ENCODE measurements at regions not wholly inside any gene's neighbourhood (a gene's known extent, or its start where the extent isn't known, plus 50 kb on each side); places are given as distances from the start of the nearest gene placed in this dataset.

- FAIRE-seq (no peak), DNase-seq (ENCODE audit: low read depth) (peak; percentile 75)
- Histone ChIP-seq H4K20me1 (ENCODE audit: insufficient read depth, low read length) (no peaks in the 10 kb centered on the region), H3K4me1 (ENCODE audit: insufficient read depth, low read length) (peaks cover 6% of the 10 kb centered on the region), H3K9me3 (ENCODE audit: insufficient read depth, low read depth, low read length) (no peaks in the 10 kb centered on the region), H3K27ac (ENCODE audit: low read depth, low read length) (no peak overlapping the region), H3K9ac (ENCODE audit: low read length) (no peak overlapping the region), H3K4me2 (ENCODE audit: low read length) (peak overlapping the region; percentile 34), H3K79me2 (ENCODE audit: insufficient read depth, low read length) (no peaks in the 10 kb centered on the region), H3K27me3 (ENCODE audit: insufficient read depth, low read length) (no peaks in the 10 kb centered on the region), H3K36me3 (ENCODE audit: insufficient read depth, low read length) (no peaks in the 10 kb centered on the region), H2AFZ (ENCODE audit: low read depth, low read length) (no peak overlapping the region), H3K4me3 (ENCODE audit: insufficient read depth, low read depth, low read length) (no peak overlapping the region)
- Mint-ChIP-seq H3K27ac (ENCODE audit: unreplicated experiment) (no peak overlapping the region), H3K4me1 (ENCODE audit: low read depth, unreplicated experiment) (peaks cover 2% of the 10 kb centered on the region), H3K4me3 (ENCODE audit: unreplicated experiment) (no peak overlapping the region), H3K36me3 (ENCODE audit: low read depth, unreplicated experiment) (peaks cover 3% of the 10 kb centered on the region), H3K9me3 (ENCODE audit: unreplicated experiment) (peaks cover 2% of the 10 kb centered on the region), H3K27me3 (ENCODE audit: low read depth, unreplicated experiment) (peaks cover 8% of the 10 kb centered on the region)
- TF ChIP-seq EZH2 (IDR thresholded peaks at IDR 0.05; ENCODE audit: insufficient read depth, low read length) = no peak
- no peak for TF ChIP-seq CTCF (IDR thresholded peaks at IDR 0.05; ENCODE audit: insufficient read depth, low read depth, low read length)
Measured at GRCh38 chr14:97306760-97307246, 509.6 kb downstream of the VRK1 start.

- peaks cover 10% of the 10 kb centered on the region for H3K27me3 Mint-ChIP-seq (ENCODE audit: low read depth, unreplicated experiment)
- Histone ChIP-seq H3K4me2 (ENCODE audit: low read length) (no peak overlapping the region), H4K20me1 (ENCODE audit: insufficient read depth, low read length) (no peaks in the 10 kb centered on the region), H3K36me3 (ENCODE audit: insufficient read depth, low read length) (no peaks in the 10 kb centered on the region), H3K27me3 (ENCODE audit: insufficient read depth, low read length) (no peaks in the 10 kb centered on the region), H3K9me3 (ENCODE audit: insufficient read depth, low read depth, low read length) (peaks cover 7% of the 10 kb centered on the region), H3K27ac (ENCODE audit: low read depth, low read length) (no peak overlapping the region), H3K4me3 (ENCODE audit: insufficient read depth, low read depth, low read length) (no peak overlapping the region), H3K4me1 (ENCODE audit: insufficient read depth, low read length) (peaks cover 6% of the 10 kb centered on the region), H2AFZ (ENCODE audit: low read depth, low read length) (no peak overlapping the region), H3K79me2 (ENCODE audit: insufficient read depth, low read length) (no peaks in the 10 kb centered on the region), H3K9ac (ENCODE audit: low read length) (no peak overlapping the region)
- DNase-seq (ENCODE audit: low read depth) (no peak), FAIRE-seq (no peak)
- H3K4me1 Mint-ChIP-seq (ENCODE audit: low read depth, unreplicated experiment) = peaks cover 2% of the 10 kb centered on the region
- peaks cover 3% of the 10 kb centered on the region for H3K36me3 Mint-ChIP-seq (ENCODE audit: low read depth, unreplicated experiment)
- H3K27ac Mint-ChIP-seq (ENCODE audit: unreplicated experiment) = no peak overlapping the region
- peaks cover 5% of the 10 kb centered on the region for H3K9me3 Mint-ChIP-seq (ENCODE audit: unreplicated experiment)
- TF ChIP-seq CTCF (IDR thresholded peaks at IDR 0.05; ENCODE audit: insufficient read depth, low read depth, low read length) (no peak), EZH2 (IDR thresholded peaks at IDR 0.05; ENCODE audit: insufficient read depth, low read length) (no peak)
- H3K4me3 Mint-ChIP-seq (ENCODE audit: unreplicated experiment) = no peak overlapping the region
Measured at GRCh38 chr14:97311411-97311810, 514.2 kb downstream of the VRK1 start.

GRCh38 chr14:97312910-97313309, 515.7 kb downstream of the VRK1 start:
- Histone ChIP-seq H3K27me3 (ENCODE audit: insufficient read depth, low read length) (no peaks in the 10 kb centered on the region), H3K9me3 (ENCODE audit: insufficient read depth, low read depth, low read length) (peaks cover 7% of the 10 kb centered on the region), H3K27ac (ENCODE audit: low read depth, low read length) (no peak overlapping the region), H3K4me3 (ENCODE audit: insufficient read depth, low read depth, low read length) (no peak overlapping the region), H3K4me1 (ENCODE audit: insufficient read depth, low read length) (no peaks in the 10 kb centered on the region), H4K20me1 (ENCODE audit: insufficient read depth, low read length) (no peaks in the 10 kb centered on the region), H3K36me3 (ENCODE audit: insufficient read depth, low read length) (no peaks in the 10 kb centered on the region), H3K79me2 (ENCODE audit: insufficient read depth, low read length) (no peaks in the 10 kb centered on the region), H3K9ac (ENCODE audit: low read length) (no peak overlapping the region), H3K4me2 (ENCODE audit: low read length) (no peak overlapping the region), H2AFZ (ENCODE audit: low read depth, low read length) (no peak overlapping the region)
- DNase-seq (ENCODE audit: low read depth) (no peak), FAIRE-seq (no peak)
- peaks cover 3% of the 10 kb centered on the region for H3K36me3 Mint-ChIP-seq (ENCODE audit: low read depth, unreplicated experiment)
- peaks cover 5% of the 10 kb centered on the region for H3K9me3 Mint-ChIP-seq (ENCODE audit: unreplicated experiment)
- H3K27me3 Mint-ChIP-seq (ENCODE audit: low read depth, unreplicated experiment) = peaks cover 13% of the 10 kb centered on the region
- H3K4me3 Mint-ChIP-seq (ENCODE audit: unreplicated experiment) = no peak overlapping the region
- no peak overlapping the region for H3K27ac Mint-ChIP-seq (ENCODE audit: unreplicated experiment)
- TF ChIP-seq EZH2 (IDR thresholded peaks at IDR 0.05; ENCODE audit: insufficient read depth, low read length) (no peak), CTCF (IDR thresholded peaks at IDR 0.05; ENCODE audit: insufficient read depth, low read depth, low read length) (no peak)
- no peaks in the 10 kb centered on the region for H3K4me1 Mint-ChIP-seq (ENCODE audit: low read depth, unreplicated experiment)

Measured in astrocyte (in vitro differentiated cells and primary cell).